ENCODE measurements at regions not wholly inside any gene's neighbourhood (a gene's known extent, or its start where the extent isn't known, plus 50 kb on each side); places are given as distances from the start of the nearest gene placed in this dataset.

DNA sequence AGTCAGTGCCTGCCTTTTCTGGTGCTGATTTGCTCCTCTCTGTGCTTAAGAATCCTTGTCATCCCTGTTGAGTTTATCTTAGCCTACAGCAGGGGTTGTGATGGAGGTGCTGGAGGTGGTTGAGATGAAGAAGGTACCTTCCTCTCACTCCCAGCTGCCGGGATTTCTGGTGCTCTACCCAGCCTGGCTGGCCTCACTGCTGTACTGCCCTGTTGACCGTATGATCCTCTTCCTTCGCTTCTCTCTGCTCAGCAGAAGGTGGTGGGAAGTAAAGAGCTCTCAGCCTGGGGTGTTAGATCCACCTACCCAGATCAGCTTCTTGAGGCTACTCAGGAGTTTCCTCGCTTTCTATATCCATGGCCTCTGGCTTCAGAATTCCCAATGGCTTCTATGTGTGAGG lies 101.0 kb upstream of the NXT1 start:
- peak; percentile 3 for DNase-seq

DNA sequence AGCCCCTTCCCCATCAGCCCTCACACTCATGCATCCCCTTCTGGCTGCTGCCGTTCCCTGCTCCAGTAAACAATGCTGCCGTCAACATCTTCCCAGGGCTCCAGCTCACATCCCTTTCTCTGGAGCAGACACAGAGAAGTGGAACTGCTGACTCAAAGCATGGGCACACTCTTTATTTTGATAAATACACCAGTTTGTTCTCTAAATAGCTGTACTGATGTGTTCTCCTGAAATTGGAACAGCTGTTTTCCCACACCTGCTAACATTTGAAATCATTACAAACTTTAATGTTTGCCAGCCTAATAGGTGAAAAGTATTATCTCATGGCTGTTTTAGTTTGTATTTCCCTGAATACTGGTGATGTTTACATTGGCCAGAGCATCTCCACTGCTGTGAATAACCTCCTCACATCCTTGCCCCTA lies 102.1 kb upstream of the NXT1 start:
- peak; percentile 13 for DNase-seq

DNA sequence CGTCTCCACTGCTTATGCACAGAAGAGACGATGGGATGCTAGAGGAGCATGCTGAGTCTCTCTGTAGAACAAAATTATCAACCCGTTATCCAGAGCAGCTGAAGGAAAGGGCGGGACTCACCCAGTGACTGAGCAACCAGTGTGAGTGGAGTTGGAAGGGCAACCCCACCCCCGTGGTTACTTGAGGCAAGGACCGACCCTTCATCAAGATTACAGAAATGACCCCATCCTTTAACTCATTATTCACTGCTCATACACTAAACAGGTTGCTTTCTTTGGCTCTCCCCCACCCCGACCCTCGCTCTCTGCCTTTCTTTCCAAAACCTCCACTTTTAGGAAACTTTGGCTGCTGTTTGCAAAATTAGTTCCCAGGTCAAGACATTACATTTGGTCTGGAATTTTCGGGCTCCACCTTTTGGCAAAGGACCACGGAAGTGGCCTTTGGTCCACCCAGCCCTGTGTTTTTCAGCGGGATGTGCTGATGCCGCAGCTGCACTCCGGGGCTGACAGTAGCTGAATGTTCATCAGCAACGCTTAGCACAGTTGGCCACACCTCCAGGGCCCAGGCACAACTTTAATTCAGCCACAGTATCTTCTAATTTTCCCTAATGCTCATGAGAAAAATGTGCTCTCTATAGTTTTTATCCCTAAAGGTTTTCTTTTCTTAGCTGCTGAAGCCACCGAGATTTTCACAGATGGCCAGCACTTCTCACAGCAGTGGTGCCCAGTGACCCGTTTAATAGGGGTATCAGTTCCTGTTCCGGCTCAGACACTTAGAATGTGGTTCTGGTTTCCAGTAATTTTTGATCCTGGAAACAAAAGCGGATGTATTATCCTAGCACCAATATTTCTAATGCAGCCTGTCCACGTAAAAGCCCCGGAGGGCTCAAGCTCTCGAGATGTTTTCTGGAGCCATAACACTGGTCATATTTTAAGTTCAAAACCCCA lies 103.6 kb upstream of the NXT1 start:
- DNase-seq: peak; percentile 24

DNA sequence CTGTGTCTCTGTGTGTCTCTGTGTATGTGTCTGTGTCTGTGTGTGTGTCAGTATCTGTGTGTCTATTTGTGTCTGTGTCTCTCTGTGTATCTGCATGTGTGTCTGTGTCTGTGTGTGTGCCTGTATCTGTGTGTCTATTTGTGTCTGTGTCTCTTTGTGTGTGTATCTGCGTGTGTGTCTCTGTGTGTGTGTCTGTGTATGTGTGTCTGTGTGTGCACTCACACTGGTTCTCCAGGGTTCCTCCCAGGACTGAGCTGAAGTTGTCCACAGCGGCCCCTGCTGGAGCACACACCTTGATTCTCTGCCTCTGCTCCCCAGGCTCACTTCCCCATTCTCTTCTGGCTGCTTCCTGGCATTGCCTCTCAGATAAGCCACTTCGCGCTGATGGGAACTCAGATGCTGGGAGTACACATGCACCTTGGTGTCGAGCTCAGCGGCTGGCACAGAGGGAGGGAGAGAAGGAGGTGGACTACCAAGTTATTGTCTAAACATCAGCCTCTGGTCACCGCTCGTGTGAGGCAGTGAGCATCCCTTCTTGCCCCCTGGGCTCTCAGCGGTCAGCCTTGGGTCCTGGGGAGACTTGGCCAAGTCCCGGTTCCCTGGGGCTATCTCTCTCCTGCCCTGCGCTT lies 104.9 kb upstream of the NXT1 start:
- DNase-seq: peak; percentile 66

DNA sequence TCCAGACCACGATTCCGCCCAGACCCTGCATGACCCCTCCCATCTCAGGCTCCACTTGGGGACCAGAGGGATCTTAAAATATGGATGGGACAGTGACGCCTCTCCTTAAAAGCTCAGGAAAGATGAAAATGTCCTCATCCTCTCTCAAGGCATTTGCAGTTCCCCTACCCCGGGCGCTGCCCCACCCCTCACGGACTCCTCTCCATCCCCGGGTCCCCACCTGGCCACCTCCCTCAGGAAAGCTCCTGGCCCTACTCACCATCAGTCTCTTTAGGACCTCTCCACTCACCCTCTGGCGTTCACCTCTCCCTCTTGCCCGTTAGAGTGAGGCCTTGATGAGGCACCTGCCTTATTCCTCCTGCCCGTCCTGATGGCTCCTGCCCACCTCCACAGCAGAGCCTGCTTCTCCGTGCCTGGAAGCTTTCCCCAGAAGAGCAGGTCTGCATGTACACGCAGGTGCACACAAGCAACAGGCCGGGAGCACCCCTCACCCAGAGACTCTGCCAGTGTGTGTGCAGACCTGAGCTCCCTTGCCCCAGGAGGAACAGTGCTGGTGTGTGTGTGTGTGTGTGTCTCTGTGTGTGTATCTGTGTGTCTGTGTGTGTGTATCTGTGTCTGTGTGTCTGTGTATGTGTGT lies 105.6 kb upstream of the NXT1 start:
- DNase-seq: peak; percentile 13

DNA sequence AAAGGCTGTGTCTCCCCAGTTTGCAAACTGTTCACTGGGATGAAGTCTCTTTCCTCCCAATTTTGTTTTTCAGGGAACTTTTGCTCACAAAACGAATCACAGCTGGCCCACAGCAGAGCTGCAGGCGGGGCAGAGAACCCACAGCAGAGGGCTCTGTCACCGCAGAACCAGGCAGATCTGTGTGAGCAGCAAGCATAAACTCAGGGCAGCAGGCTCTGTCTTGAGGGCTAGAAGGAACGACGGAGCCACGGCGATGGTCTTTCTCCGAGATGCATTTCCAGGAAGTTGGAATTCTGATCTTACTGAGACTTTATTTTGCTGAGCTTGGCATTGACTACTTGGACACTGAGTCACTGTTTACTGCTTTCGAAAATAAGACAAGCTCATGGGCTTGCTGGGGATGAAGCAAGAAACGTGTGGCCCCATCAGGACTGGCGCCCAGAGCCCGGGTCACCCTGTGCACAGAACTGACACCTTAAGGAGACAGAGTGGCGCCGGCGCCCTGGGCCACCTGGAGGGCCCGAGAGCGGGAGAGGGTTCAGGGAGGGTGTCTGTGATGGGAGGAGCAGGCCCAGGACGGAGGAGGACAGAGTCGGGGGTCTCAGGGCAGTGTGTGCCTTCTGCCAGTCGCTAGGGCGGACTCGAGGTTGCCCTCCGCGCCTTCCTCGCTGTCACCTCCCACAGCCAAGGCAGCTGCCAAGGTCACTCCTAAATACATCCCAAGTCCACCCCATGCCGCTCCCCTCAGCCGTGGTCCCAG lies 106.3 kb upstream of the NXT1 start:
- peak; percentile 19 for DNase-seq

DNA sequence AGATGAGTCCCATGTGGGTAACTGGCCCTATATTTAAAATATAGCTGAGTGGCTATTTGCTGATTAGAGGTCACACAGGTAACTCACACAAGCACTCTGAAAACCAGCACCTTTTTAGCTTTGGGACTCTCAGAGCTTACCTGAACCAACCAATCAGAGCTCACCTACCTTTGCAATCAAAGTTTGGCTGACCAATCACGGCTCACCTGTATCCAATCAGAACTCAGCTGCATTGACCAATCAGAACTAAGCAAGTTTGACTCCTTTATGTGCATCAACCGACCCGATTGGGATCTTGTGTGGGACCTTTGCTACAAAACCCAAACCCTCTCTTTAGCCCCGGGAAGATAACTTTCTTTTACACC lies 106.8 kb upstream of the NXT1 start:
- DNase-seq: peak; percentile 2

DNA sequence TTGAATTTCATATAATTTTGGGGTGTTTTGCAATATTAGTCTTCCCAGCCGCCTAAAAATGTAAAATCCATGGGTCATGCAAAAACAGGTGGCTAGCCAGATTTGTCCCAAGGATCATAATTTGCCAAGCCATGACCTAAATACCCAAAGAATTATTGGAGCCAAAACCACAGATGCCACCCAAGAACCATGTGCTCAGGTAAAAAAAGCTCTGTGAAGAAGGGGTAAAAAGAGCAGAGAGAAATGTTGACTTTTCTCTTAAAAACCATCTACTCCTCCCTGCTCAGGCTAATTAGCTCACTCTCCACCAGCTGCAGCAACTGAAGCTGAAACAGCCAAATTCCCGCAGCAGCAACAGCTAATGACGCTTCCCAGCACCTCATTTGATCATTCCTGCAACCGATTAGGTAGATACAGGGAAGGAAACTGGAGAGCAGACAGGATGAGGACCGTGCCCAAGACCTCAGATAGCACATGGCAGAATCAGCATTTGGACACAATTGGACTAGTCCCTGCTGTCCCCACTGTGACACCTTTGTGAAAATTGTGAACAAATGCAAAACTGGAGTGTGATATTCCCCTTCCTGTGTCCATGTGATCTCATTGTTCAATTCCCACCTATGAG lies 107.9 kb upstream of the NXT1 start:
- peak; percentile 10 for DNase-seq

DNA sequence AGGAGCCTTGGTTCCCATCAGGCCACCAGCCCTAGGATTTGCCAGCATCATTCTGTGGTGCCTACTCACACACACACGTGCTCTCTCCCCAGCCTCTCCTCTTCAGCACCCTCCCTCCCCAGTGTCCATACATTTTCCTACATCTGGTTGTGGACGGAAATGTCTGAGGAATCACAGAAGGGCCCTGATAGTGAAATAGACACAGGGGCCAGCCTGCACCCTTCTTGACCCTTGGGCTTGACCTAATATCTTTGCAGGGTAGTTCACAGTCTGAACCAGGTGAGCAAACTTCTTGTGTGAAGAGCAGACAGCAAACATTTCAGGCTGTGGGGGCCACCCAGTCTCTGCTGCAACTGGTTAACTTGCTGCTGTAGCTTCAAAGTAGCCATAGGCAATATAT lies 108.5 kb upstream of the NXT1 start:
- peak; percentile 5 for DNase-seq

DNA sequence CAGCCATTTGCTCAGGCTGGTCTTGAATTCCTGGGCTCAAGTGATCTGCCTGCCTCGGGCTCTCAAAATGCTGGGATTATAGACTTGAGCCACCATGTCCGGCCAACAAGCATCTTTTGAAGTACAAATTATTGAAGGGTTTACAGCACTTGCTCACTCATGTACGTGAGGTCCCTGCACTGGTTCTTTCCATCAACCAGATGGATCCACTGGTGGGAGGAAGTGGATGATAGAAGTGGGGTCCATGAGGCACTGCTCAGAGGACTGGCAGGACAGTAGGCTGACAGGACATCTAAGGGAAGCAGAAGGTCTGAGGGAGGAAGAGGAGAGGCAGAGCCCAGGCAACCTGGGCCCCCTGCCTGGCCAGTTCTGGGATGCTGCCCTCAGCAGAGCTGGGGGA lies 109.2 kb upstream of the NXT1 start:
- DNase-seq: peak; percentile 3

DNA sequence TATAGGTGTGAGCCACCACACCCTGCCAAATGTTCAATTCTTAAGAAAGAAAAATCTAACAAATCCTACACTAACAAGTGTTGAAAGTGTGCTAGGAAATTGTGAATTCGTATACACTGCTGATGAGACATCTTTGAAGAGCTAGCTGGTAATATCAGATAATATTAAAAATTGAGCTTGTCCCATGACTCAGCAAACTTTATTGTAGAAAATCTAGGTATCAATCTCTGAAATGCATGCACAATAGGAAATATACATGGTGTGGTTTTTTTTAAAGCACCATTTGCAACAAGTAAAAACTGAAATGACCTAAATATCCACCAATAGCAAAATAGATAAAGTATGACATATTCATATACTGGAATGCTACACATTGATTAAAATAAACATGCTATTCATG lies 110.1 kb upstream of the NXT1 start:
- DNase-seq: no peak

DNA sequence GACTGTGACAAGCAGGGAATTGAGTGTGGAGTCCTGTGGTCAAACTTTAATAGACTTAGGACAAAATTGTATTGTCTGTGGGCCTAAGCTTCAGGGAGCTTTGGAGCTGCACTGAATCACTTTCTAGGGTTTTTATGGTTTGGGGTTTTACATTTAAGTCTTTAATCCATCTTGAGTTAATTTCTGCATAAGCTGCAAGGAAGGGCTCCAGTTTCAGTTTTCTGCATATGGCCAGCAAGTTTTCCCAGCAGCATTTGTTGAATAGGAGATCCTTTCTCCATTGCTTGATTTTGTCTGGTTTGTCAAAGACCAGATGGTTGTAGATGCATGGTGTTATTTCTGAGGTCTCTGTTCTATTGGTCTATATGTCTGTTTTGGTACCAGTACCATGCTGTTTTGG lies 113.4 kb upstream of the NXT1 start:
- no peak for DNase-seq

DNA sequence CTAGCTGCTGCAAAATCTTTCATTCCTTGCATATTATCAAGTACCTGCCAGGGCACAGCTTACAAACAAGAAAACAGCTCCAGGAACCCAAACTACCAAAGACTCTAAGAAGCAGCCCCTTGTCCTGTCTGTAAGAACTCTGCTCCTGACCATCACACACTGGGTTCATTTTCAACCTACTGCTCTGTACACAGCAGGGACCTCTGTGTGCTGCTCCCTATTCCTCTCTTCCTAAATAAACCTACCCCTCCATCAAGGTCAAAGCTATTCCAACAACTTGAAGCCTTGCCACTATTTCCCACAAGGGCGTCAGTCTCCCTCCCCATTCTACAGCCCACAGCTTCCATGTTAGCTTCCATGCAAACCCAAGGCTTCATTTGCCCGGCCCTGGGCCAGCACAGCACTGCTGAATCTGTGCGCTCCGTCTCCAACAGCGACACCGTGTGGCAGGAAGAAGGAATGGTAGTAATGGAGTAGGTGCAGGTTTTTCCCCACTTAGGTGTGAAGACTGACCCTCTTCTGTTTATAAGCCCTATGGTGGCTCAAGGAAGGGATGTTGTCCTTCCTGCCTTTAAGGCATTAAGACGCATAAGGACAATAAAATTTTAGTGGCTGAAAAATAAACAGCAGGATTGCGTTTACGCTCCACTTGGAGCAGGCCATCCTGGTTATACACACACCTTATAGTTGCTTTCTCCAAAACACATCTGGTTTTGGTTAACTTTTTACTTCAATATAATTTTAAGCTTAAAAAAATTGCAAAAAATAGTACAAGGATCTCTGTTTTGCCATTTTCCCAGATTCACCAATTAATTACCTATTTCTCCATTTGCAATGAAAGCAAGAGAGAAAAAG lies 115.2 kb upstream of the NXT1 start:
- DNase-seq: peak; percentile 64

DNA sequence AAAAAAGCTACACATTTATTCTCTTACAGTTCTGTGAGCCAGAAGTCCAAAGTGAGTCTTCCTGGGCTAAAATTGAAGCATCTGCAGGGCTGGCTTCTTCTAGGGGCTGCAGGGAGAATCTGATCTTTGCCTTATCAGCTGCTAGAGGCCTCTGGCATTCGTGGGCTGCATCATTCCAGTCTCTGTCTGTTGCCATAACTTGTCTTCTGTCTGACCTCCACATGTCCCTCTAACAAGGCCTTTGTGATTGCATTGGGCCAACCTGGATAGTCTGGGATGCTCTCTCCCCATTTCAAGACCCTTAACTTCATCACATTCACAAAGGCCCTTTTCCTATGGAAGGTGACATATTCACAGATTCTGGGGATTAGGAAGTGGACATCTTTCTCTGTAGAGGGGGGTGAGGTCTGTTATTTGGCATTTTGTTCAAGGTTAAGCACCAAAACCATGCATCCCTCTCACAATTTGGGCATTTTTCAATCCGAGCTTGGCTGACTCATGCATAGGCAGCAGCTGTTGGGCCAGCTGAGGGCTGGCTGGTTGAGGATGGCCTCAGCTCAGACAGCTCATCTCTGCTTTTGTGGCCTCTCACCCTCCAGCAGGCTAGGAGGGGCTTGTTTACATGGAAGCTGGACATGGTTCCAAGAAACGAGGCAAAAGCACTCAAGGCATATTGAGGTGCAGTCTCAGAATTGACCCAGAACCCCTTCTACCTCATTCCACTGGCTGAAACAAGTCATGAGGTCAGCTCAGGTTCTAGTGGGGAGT lies 116.1 kb upstream of the NXT1 start:
- DNase-seq: peak; percentile 18

DNA sequence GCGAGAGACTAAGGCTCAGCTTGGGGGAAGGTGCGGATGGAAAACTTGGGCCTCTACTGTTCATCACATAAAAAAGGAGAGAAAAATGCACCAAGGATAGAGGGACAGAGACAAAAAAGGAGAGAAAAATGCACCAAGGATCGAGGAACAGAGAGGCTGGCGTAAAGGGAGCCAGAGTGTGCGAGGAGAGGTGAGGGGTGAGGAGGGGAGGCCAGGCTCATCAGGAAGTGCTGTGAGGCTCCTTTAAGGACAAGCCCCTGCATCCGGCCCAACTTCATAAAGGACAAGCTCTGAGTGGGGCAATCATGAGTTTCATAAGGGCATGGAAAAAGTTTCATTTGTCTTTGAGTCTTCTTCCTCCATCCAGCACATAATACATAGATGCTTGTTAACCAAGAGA lies 117.2 kb upstream of the NXT1 start:
- DNase-seq: no peak

DNA sequence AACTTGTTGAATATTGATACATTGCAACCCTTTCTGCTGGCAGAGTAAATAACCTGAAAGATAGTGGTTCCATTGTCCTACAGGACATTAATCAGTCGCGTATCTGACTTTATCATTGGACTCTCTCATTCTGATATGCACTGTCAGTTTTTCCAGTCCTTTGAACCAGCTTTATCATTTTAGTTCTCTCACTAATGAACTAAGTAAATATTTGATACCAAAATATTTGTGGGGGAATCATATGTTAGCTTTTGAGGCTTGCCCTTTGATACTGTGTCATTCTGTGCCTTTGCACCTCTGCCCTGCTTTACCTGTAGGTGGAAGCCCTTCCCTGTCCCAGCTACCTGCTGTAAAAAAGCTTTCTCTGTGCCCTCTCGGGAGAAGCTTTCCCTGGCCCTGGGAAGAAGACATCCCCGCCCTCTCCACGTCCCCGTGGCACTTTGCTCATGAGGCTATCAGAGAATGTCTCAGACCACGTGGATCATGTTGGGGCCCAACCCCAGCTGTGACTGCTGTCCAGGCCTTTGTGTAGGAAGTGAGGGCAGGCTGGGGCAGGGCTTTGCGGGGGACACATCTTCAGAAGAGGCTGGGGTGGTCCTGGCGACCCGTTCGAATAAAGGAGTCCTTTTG lies 117.8 kb upstream of the NXT1 start:
- no peak for DNase-seq

DNA sequence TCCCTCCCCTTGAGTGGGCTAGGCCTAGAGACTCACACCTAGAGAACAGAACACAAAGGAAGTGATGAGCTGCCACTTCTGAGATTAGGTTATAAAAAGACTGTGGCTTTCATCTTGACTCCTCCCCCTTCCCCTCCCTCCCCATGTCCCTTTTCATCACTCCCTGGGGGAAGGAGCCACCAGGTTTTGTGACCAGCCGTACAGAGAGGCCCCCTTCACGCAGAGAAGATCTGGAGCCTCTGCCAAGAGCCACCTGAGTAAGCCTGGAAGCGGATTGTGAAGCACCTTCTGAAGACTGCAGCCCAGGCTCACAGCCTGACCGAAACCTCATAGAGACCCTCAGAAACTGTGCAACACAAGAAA lies 118.4 kb upstream of the NXT1 start:
- DNase-seq: no peak

DNA sequence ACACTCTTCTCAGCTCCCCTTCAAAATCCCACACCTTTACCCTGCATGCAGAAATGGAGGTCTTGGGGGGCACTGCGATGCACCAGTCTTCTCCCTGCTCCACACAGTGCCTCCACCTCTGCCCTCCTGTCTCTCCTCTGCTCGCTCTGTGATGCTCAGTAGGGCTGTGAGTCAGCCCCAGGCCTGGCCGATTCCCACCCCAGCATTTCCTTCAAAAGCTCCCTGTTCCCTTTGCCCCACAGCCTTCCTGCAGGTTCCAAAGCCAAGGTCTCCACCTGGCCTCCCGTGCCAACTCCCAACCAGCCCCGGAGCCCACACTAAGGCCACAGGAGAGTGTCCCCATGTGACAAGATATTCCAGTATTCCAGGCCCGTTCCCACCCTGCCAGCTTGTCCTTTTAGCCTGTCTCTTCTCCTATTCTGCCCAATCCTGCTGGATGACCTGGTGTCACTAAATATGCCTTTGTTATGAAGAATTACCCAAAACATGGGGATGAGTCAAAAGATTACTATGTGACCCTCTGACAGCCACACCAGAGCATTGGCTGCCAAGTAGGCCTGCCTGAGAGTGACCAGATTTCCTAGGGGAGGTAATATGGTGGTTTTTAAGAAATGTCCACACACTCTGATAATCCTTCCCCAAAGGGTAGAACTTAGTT lies 118.9 kb upstream of the NXT1 start:
- no peak for DNase-seq

DNA sequence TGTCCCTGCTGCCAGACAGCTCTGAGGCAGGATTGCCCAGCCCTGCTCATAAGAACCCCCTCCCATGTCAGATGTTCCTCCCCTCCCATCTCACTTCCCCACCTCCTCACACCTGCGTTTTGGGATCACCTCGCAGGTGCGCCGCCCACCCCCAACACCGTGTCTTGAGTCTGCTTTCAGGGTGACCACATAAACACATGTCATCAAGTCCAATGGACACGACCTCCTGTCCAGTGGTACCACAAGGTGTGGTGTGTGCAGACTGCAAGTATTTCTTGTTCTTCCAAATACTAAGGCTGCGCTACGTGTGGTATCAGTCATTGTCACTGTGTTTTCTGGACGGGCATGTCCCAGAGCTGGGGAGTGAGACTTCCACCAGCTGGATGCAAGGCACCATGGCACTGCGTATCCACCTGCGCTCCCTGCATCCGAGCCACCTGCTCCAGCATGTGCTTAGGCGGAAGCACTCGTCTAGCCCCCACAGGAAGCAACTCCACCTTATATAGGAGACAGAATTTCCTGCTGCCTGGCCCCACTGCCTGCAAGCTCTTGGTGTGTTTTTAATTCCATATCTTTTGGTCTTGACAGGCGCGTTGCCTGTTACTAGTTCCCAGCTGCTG lies 119.7 kb upstream of the NXT1 start:
- no peak for DNase-seq

Measured in femur (tissue), 1 donor.